IMR-90 (cell line): ENCODE measurements at regions not wholly inside any gene's neighbourhood (a gene's known extent, or its start where the extent isn't known, plus 50 kb on each side); places are given as distances from the start of the nearest gene placed in this dataset.

ENCODE experiments used
- ATAC-seq: fragments of 200-7000 bp; cut with Tn5 transposase; 2 replicates; pipeline ENCODE4 v1.9.1; 2020; ENCODE audit warnings: low read depth, mild to moderate bottlenecking, moderate library complexity
- BruUV-seq: library from RNA; stranded (reverse); fragments of 400-500 nt; replicated peaks from 2 replicates; lab custom pipeline; 2021; lab: Mats Ljungman, UMichigan
- CTCF ChIA-PET: fragments of 300-600 bp; formaldehyde crosslinking; extraction: SDS; loops from one replicate; lab custom pipeline; 2021; ENCODE audit warnings: antibody characterized with exemption; lab: Yijun Ruan, JAX
- POLR2A ChIA-PET: fragments of 300-600 bp; sonication (Branson Sonifier 250); formaldehyde crosslinking; loops from one replicate; lab custom pipeline; 2022; ENCODE audit warnings: antibody characterized with exemption; ENCODE audit not compliant: unreplicated experiment; lab: Charles Lee
- DNase-seq: peaks from one replicate; pipeline ENCODE4 v3.0.0; 2013
- H2AFZ ChIP-seq: replicated peaks from 2 replicates; pipeline ENCODE3; 2013; ENCODE audit warnings: low read length, mild to moderate bottlenecking; ENCODE audit not compliant: poor library complexity
- H2AK5ac ChIP-seq: 2 replicates; pipeline ENCODE4 v1.6.1; 2013; ENCODE audit warnings: low read depth, low read length, inconsistent platforms
- H2AK9ac ChIP-seq: replicated peaks from 2 replicates; pipeline ENCODE3; 2013; ENCODE audit warnings: mild to moderate bottlenecking, low read depth, low read length, moderate library complexity; ENCODE audit not compliant: poor library complexity
- H2BK120ac ChIP-seq: 2 replicates; pipeline ENCODE4 v1.6.1; 2013; ENCODE audit warnings: low read depth, low read length, inconsistent platforms
- H2BK15ac ChIP-seq: 3 replicates; pipeline ENCODE4 v1.6.1; 2013; ENCODE audit warnings: low read depth, low read length, inconsistent platforms
- H2BK20ac ChIP-seq: 2 replicates; pipeline ENCODE4 v1.6.1; 2013; ENCODE audit warnings: low read depth, mild to moderate bottlenecking, inconsistent platforms, low read length, moderate library complexity
- H2BK5ac ChIP-seq: 2 replicates; pipeline ENCODE4 v1.6.1; 2013; ENCODE audit warnings: mild to moderate bottlenecking, low read depth, low read length, inconsistent platforms; ENCODE audit not compliant: poor library complexity, severe bottlenecking
- H3K14ac ChIP-seq: replicated peaks from 2 replicates; pipeline ENCODE4 v1.6.1; 2013; ENCODE audit warnings: low read depth, low read length, inconsistent platforms
- H3K18ac ChIP-seq: 2 replicates; pipeline ENCODE4 v1.6.1; 2013; ENCODE audit warnings: low read depth, low read length, control low read depth
- H3K23ac ChIP-seq: 2 replicates; pipeline ENCODE4 v1.6.1; 2013; ENCODE audit warnings: low read depth, low read length, inconsistent platforms
- H3K27ac ChIP-seq: 2 replicates; pipeline ENCODE4 v1.5.1; 2013; ENCODE audit warnings: mild to moderate bottlenecking, control low read depth, low read length; ENCODE audit not compliant: insufficient read depth
- H3K27me3 ChIP-seq: 2 replicates; pipeline ENCODE4 v1.6.1; 2013; ENCODE audit warnings: low read length; ENCODE audit not compliant: control insufficient read depth, insufficient read depth
- H3K36me3 ChIP-seq: 2 replicates; pipeline ENCODE4 v1.6.1; 2013; ENCODE audit warnings: low read length, mixed read lengths; ENCODE audit not compliant: control insufficient read depth, insufficient read depth
- H3K4ac ChIP-seq: 2 replicates; pipeline ENCODE4 v1.6.1; 2013; ENCODE audit warnings: low read depth, low read length, inconsistent platforms
- H3K4me1 ChIP-seq: 2 replicates; pipeline ENCODE4 v1.6.1; 2013; ENCODE audit warnings: low read length, mixed read lengths; ENCODE audit not compliant: control insufficient read depth, insufficient read depth
- H3K4me2 ChIP-seq: 2 replicates; pipeline ENCODE4 v1.6.1; 2013; ENCODE audit warnings: low read depth, mild to moderate bottlenecking, control low read depth, low read length, moderate library complexity
- H3K4me3 ChIP-seq: 2 replicates; pipeline ENCODE4 v1.5.1; 2013; ENCODE audit warnings: low read depth, mild to moderate bottlenecking, control low read depth, low read length, moderate library complexity; ENCODE audit not compliant: insufficient read depth
- H3K56ac ChIP-seq: 2 replicates; pipeline ENCODE4 v1.6.1; 2013; ENCODE audit warnings: low read length, inconsistent platforms; ENCODE audit not compliant: insufficient read depth; ENCODE audit errors: extremely low read depth
- H3K79me1 ChIP-seq, 2 experiments: 2 replicates each; pipeline ENCODE4 v1.6.1; 2013; ENCODE audit warnings: low read length in 2 of 2, inconsistent platforms in 1 of 2, low read depth in 1 of 2
- H3K9ac ChIP-seq: 2 replicates; pipeline ENCODE4 v1.6.1; 2013; ENCODE audit warnings: low read depth, low read length, control low read depth
- H3K9me1 ChIP-seq: 2 replicates; pipeline ENCODE4 v1.6.1; 2013; ENCODE audit warnings: low read length, inconsistent platforms; ENCODE audit not compliant: insufficient read depth
- H3K9me3 ChIP-seq: 2 replicates; pipeline ENCODE4 v1.6.1; 2013; ENCODE audit warnings: low read length; ENCODE audit not compliant: control insufficient read depth, insufficient read depth
- H4K20me1 ChIP-seq: 2 replicates; pipeline ENCODE4 v1.6.1; 2013; ENCODE audit warnings: low read length, inconsistent platforms; ENCODE audit not compliant: insufficient read depth
- H4K5ac ChIP-seq: 2 replicates; pipeline ENCODE4 v1.6.1; 2013; ENCODE audit warnings: mild to moderate bottlenecking, low read depth, low read length, control low read depth
- H4K8ac ChIP-seq, 2 experiments: 2 replicates each; pipeline ENCODE4 v1.6.1; 2013; ENCODE audit warnings: low read depth in 2 of 2, low read length in 2 of 2, control low read depth in 1 of 2, inconsistent platforms in 1 of 2
- H4K91ac ChIP-seq: 2 replicates; pipeline ENCODE4 v1.6.1; 2013; ENCODE audit warnings: low read depth, low read length, inconsistent platforms; ENCODE audit not compliant: insufficient read depth
- BHLHE40 ChIP-seq: fragments of 150-350 bp; IDR thresholded peaks from 2 replicates; pipeline ENCODE4 v1.6.1; 2016; ENCODE audit warnings: mild to moderate bottlenecking, low read depth, low read length
- CEBPB ChIP-seq: IDR thresholded peaks from 2 replicates; pipeline ENCODE4 v1.6.1; 2012; ENCODE audit warnings: low read depth, low read length, improper control_type of control experiment
- CHD1 ChIP-seq: IDR thresholded peaks from 2 replicates; pipeline ENCODE4 v1.6.1; 2012; ENCODE audit warnings: low read depth, low read length, improper control_type of control experiment
- FOS ChIP-seq: fragments of 150-350 bp; IDR thresholded peaks from 2 replicates; pipeline ENCODE4 v1.6.1; 2016; ENCODE audit warnings: low read depth, low read length
- MAFK ChIP-seq: IDR thresholded peaks from 2 replicates; pipeline ENCODE4 v1.6.1; 2012; ENCODE audit warnings: low read depth, low read length, improper control_type of control experiment
- MAZ ChIP-seq: IDR thresholded peaks from 2 replicates; pipeline ENCODE4 v1.6.1; 2012; ENCODE audit warnings: low read depth, mild to moderate bottlenecking, low read length, improper control_type of control experiment, moderate library complexity, borderline replicate concordance
- MXI1 ChIP-seq: IDR thresholded peaks from 2 replicates; pipeline ENCODE4 v1.6.1; 2012; ENCODE audit warnings: low read depth, mild to moderate bottlenecking, low read length, moderate library complexity, borderline replicate concordance
- NFE2L2 ChIP-seq: fragments of 150-350 bp; IDR thresholded peaks from 2 replicates; pipeline ENCODE4 v1.6.1; 2016; ENCODE audit warnings: low read depth, mild to moderate bottlenecking, low read length
- POLR2A ChIP-seq: IDR thresholded peaks from 2 replicates; pipeline ENCODE4 v1.6.1; 2012; ENCODE audit warnings: mild to moderate bottlenecking, low read depth, low read length
- RAD21 ChIP-seq: IDR thresholded peaks from 2 replicates; pipeline ENCODE4 v1.6.1; 2012; ENCODE audit warnings: low read length, improper control_type of control experiment
- RFX5 ChIP-seq: IDR thresholded peaks from 2 replicates; pipeline ENCODE4 v1.8.0; 2012; ENCODE audit warnings: low read depth, mild to moderate bottlenecking, low read length, moderate library complexity
- SMC3 ChIP-seq: fragments of 150-350 bp; IDR thresholded peaks from 2 replicates; pipeline ENCODE4 v1.6.1; 2016; ENCODE audit warnings: low read depth, mild to moderate bottlenecking, antibody characterized with exemption, low read length, moderate library complexity
- WGBS, 2 experiments: methylation state at CpG; one replicate each; pipeline versions ENCODE4 v1.1.5 to v1.1.7; 2013; ENCODE audit warnings: missing lambda C conversion rate in 2 of 2; ENCODE audit not compliant: insufficient read length in 1 of 2; ENCODE audit errors: extremely low coverage in 2 of 2; 5-methylcytosine and 5-hydroxymethylcytosine counted together
- dilution Hi-C: fragments of 300-500 bp; cut with HindIII; formaldehyde crosslinking; loops from one replicate; pipeline ENCODE4 v1.14.3; 2018; ENCODE audit warnings: low sequenced_read_pairs; ENCODE audit not compliant: unreplicated experiment
- in situ Hi-C: fragments of 300-500 bp; cut with MboI; formaldehyde crosslinking; loops from 3 replicates; pipeline ENCODE4 v1.14.3; 2019; ENCODE audit warnings: low sequenced_read_pairs, inconsistent platforms, mixed read lengths
- intact Hi-C: fragments of 100-400 bp; cut with micrococcal nuclease; formaldehyde crosslinking; loops from 2 replicates; pipeline ENCODE4 v1.10.0; 2022
- TF ChIP-seq, protein P1 (sequence below): fragments of 150-350 bp; IDR thresholded peaks from 2 replicates; pipeline ENCODE4 v1.6.1; 2017; ENCODE audit warnings: mild to moderate bottlenecking, antibody characterized with exemption, low read length, low read depth
- TF ChIP-seq, protein P2 (sequence below): fragments of 150-350 bp; IDR thresholded peaks from 2 replicates; pipeline ENCODE4 v1.6.1; 2016; ENCODE audit warnings: low read depth, mild to moderate bottlenecking, low read length, moderate library complexity, borderline replicate concordance

DNA sequence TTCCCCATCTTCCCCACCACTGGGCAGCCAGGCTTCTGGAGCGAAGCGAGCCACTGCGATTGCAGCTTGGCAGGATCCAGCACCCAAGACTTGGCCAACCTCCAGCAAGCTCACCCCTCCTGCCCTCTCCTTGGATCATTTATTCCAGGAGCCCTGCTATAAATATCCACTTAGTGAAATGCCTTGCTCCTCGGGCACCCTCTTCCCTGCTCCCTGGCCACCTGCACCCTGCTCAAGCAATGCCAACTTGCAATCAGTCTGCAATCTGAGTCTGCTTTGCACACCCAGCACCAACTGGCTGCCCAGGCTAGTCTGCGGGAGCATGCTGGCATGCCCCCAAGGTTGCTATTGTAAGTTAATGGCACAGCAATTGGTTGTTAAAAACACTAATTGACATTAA, 666.0 kb downstream of the MED13L start:
- no peak overlapping the region for H4K5ac ChIP-seq
- no peaks in the 10 kb centered on the region for H4K20me1 ChIP-seq
- no peak overlapping the region for H3K56ac ChIP-seq
- H2AK5ac ChIP-seq = no peak overlapping the region
- H2AFZ ChIP-seq = no peak overlapping the region
- H3K23ac ChIP-seq = no peak overlapping the region
- 46% methylated on average over 4 of the region's 5 CpGs; no CpG with 5 or more reads in 1 of the 2 experiments for WGBS, 2 experiments
- no peaks in the 10 kb centered on the region for H3K79me1 ChIP-seq
- no peaks in the 10 kb centered on the region for H3K4me1 ChIP-seq
- H3K4ac ChIP-seq = no peak overlapping the region
- TF ChIP-seq MAFK (no peak), MAZ (no peak), BHLHE40 (no peak), MXI1 (no peak), SMC3 (no peak), CEBPB (no peak), NFE2L2 (no peak), CHD1 (no peak), FOS (no peak), RFX5 (no peak), POLR2A (no peak), RAD21 (no peak)
- TF ChIP-seq, protein P1, sequence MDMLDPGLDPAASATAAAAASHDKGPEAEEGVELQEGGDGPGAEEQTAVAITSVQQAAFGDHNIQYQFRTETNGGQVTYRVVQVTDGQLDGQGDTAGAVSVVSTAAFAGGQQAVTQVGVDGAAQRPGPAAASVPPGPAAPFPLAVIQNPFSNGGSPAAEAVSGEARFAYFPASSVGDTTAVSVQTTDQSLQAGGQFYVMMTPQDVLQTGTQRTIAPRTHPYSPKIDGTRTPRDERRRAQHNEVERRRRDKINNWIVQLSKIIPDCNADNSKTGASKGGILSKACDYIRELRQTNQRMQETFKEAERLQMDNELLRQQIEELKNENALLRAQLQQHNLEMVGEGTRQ = no peak
- TF ChIP-seq, protein P2, sequence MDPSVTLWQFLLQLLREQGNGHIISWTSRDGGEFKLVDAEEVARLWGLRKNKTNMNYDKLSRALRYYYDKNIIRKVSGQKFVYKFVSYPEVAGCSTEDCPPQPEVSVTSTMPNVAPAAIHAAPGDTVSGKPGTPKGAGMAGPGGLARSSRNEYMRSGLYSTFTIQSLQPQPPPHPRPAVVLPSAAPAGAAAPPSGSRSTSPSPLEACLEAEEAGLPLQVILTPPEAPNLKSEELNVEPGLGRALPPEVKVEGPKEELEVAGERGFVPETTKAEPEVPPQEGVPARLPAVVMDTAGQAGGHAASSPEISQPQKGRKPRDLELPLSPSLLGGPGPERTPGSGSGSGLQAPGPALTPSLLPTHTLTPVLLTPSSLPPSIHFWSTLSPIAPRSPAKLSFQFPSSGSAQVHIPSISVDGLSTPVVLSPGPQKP = no peak
- H3K9me3 ChIP-seq = no peaks in the 10 kb centered on the region
- no peaks in the 10 kb centered on the region for H3K36me3 ChIP-seq
- no peak overlapping the region for H2BK20ac ChIP-seq
- H4K91ac ChIP-seq = no peak overlapping the region
- H2BK15ac ChIP-seq = no peak overlapping the region
- CTCF ChIA-PET = no interaction called here
- H3K27ac ChIP-seq = no peak overlapping the region
- dilution Hi-C loops (no loop called here), intact Hi-C loops (no loop called here), in situ Hi-C loops (no loop called here)
- H2BK120ac ChIP-seq = no peak overlapping the region
- no peak for ATAC-seq
- H3K18ac ChIP-seq = no peak overlapping the region
- no peaks in the 10 kb centered on the region for H3K9me1 ChIP-seq
- H2AK9ac ChIP-seq = peak overlapping the region; percentile 56
- H4K8ac ChIP-seq = no peak overlapping the region
- POLR2A ChIA-PET = no interaction called here
- H3K14ac ChIP-seq = no peak overlapping the region
- no peak overlapping the region for H3K9ac ChIP-seq
- H3K4me2 ChIP-seq = no peak overlapping the region
- no peak overlapping the region for H2BK5ac ChIP-seq
- no peak overlapping the region for H3K4me3 ChIP-seq
- H3K27me3 ChIP-seq = no peaks in the 10 kb centered on the region; the same call in 1 of the 2 replicates
- BruUV-seq = no TSS peak
- no peak for DNase-seq
